GM18505 (cell line): ENCODE measurements at regions not wholly inside any gene's neighbourhood (a gene's known extent, or its start where the extent isn't known, plus 50 kb on each side); places are given as distances from the start of the nearest gene placed in this dataset.

Source experiments
- ATAC-seq: cut with Tn5 transposase; IDR thresholded peaks from one replicate; pipeline ENCODE4 v1.9.1; 2021; ENCODE audit not compliant: unreplicated experiment
- POLR2A ChIP-seq: IDR thresholded peaks from 4 replicates; pipeline ENCODE4 v1.6.1; 2011; ENCODE audit warnings: borderline replicate concordance; ENCODE audit not compliant: insufficient read depth, insufficient read length; ENCODE audit errors: extremely low read depth

- no peak for TF ChIP-seq POLR2A
- no peak for ATAC-seq
Measured at GRCh38 chr11:127461241-127462064, 460.9 kb upstream of the KIRREL3 start.

- no peak for ATAC-seq
Measured at GRCh38 chr11:127458561-127458960, 458.0 kb upstream of the KIRREL3 start.

GRCh38 chr11:127454856-127455255, 454.3 kb upstream of the KIRREL3 start:
- ATAC-seq = no peak
- no peak for TF ChIP-seq POLR2A

More at GRCh38 chr11:127458561-127458960, 458.0 kb upstream of the KIRREL3 start:
- TF ChIP-seq POLR2A = no peak

DNA sequence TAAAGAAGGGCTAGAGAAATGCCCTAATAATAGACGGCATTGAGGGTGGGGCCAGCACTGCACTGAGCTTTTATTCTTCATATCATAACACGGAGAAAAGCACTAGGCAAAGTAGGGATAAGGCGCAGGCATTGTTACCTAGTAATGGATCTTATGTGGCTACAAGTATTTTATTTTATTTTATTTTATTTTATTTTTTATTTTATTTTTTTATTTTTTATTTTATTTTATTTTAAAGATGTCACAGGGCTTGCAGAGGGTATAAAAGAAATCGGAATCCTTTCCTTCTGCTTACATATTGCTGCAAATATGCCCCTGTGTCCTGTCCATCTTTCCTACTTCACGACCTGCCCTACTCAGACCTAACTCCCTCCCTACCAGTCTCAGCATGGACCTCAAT, 452.0 kb upstream of the KIRREL3 start:
- no peak for TF ChIP-seq POLR2A
- no peak for ATAC-seq

- ATAC-seq = no peak
- no peak for TF ChIP-seq POLR2A
Measured at GRCh38 chr11:127451861-127452260, 451.3 kb upstream of the KIRREL3 start.

GRCh38 chr11:127448101-127448500, 447.5 kb upstream of the KIRREL3 start:
- no peak for TF ChIP-seq POLR2A
- ATAC-seq = no peak

GRCh38 chr11:127445476-127445875, 444.9 kb upstream of the KIRREL3 start:
- ATAC-seq = no peak
- no peak for TF ChIP-seq POLR2A

DNA sequence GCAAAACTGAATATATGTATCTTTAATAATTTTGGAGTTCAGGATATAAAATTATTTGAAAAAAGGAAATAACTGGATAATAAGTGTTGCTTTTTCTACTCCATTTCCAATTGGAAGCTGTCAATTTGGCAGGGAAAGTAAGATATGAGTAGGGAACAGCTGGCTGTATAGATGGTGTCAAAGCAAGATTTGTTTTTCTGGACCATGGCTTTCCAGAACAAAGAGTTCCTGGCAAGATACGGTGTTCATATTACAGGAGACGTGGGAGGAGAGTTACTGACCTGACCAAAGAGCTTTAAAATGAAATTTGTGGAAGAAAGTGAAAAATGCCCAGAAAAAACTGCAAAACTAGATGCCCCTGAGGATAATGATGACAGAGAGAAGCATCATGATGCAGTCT, 442.7 kb upstream of the KIRREL3 start:
- no peak for ATAC-seq
- TF ChIP-seq POLR2A = no peak

DNA sequence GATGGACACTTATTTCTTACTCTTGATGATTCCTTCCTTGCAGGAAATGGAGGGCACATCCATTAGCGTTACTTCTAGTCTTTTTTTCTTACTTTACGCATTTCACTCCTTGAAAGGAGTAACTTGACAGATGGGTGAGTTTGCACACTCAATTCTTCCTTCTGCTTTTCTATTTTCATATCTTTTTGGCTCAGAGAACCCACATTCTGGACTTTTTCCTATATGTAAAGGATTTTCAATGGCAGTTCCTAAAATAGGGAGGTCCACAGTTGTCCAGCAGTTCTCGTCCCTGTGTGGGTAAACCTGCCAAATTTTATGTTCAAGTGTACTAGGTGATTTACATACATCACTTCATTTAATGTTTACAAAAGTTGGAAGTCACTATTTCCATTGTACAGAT, 440.0 kb upstream of the KIRREL3 start:
- ATAC-seq = no peak
- no peak for TF ChIP-seq POLR2A

- no peak for TF ChIP-seq POLR2A
- no peak for ATAC-seq
Measured at GRCh38 chr11:127425281-127425680, 424.7 kb upstream of the KIRREL3 start.

GRCh38 chr11:127424661-127425060, 424.1 kb upstream of the KIRREL3 start:
- TF ChIP-seq POLR2A = no peak
- ATAC-seq = no peak

DNA sequence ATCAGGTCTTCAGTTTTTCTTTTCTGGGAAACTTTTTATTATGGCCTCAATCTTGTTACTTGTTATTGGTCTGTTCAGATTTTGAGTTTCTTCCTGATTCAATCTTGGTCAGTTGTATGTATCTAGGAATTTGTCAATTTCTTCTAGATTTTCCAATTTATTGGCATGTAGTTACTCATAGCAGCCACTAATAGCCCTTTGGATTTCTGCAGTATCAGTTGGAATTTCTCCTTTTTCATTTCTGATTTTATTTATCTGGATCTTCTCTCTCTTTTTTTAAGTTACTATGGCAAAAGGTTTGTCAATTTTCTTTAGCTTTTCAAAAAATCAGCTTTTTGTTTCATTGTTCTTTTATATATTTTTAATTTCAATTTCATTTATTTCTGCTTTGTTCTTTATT, 419.6 kb upstream of the KIRREL3 start:
- TF ChIP-seq POLR2A = no peak
- no peak for ATAC-seq

- no peak for TF ChIP-seq POLR2A
- no peak for ATAC-seq
Measured at GRCh38 chr11:127412722-127413380, 412.3 kb upstream of the KIRREL3 start.

DNA sequence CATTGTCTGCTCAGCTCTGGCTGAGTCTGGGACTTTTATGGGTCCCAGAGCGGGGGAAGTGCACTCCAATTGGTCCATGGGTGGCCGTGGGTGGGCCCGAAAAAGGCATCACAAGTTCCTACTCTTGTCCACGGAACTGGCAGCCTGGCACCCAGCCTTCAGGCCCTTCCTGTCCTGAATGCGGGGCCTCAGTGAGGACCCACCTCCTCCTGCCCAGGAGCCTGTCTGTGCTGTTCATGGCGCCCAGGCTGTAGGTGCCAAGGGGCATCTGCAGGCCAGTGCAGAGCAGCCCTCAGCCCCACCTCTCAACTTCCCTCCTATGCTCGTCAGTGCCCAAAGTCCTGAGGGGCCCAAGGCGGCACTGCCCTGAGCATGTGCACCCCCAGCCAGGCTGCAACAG, 411.7 kb upstream of the KIRREL3 start:
- TF ChIP-seq POLR2A = no peak

More for the DNA sequence above, 411.7 kb upstream of the KIRREL3 start:
- ATAC-seq = no peak
